Vagina (tissue), 2 donors: ENCODE measurements at regions not wholly inside any gene's neighbourhood (a gene's known extent, or its start where the extent isn't known, plus 50 kb on each side); places are given as distances from the start of the nearest gene placed in this dataset.

ENCODE experiments used
- POLR2A ChIP-seq, 2 donors: fragments of 450-650 bp; IDR thresholded peaks; one replicate each; pipeline ENCODE4 v1.6.1; 2017; ENCODE audit warnings: antibody characterized with exemption in 2 of 2, mild to moderate bottlenecking in 2 of 2, moderate library complexity in 2 of 2
- POLR2AphosphoS5 ChIP-seq, 2 donors: sonication (generic); formaldehyde crosslinking; IDR thresholded peaks; one replicate each; pipeline ENCODE4 v1.9.0; 2017; ENCODE audit warnings: antibody characterized with exemption in 2 of 2, mild to moderate bottlenecking in 2 of 2, low read depth in 1 of 2; ENCODE audit not compliant: insufficient read depth in 1 of 2
- TF ChIP-seq, protein P1 (sequence below), 3 experiments: fragments of 450-650 bp in 2 of 3; fragments of 200-600 bp in 1 of 3; sonication (generic) in 1 of 3; IDR thresholded peaks; one replicate each; pipeline ENCODE4 v1.5.1; 2017 to 2019; ENCODE audit warnings: antibody characterized with exemption in 3 of 3, mild to moderate bottlenecking in 2 of 3, moderate library complexity in 2 of 3

DNA sequence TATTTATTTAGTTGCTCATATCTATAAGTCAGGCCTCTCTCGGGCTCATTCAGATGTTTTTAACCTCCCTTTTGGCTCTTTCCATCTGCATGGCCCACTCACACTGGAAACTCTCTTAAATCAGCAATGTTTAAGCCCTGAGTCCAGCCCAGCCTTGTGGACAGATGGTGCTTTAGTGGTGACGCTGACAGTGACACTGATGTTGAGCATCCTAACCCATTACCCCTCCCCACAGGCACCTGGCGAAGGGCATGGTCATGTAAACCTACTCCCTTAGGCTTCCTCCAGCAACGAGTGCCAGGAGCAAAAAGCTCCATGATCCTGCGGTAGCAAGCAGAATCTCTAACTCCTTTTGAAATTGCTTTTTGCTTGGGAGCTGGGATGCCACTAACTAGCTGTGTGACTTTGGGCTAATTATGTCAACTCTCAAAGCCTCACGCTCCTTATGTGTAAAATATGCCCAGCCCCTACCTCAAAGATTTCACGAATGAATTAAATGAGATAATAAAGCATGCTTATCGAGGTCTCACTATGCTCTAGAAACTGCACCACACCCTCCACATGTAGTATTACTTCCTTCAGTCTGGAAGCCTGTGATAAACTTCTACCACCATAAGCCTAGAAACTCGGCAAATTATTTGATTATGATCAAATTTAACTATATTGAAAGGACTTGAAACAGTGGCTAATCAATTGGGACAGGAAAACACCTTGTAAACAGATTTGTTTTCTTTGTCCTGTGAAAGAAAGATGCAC, 569.4 kb downstream of the BCOR start:
- TF ChIP-seq, protein P1, sequence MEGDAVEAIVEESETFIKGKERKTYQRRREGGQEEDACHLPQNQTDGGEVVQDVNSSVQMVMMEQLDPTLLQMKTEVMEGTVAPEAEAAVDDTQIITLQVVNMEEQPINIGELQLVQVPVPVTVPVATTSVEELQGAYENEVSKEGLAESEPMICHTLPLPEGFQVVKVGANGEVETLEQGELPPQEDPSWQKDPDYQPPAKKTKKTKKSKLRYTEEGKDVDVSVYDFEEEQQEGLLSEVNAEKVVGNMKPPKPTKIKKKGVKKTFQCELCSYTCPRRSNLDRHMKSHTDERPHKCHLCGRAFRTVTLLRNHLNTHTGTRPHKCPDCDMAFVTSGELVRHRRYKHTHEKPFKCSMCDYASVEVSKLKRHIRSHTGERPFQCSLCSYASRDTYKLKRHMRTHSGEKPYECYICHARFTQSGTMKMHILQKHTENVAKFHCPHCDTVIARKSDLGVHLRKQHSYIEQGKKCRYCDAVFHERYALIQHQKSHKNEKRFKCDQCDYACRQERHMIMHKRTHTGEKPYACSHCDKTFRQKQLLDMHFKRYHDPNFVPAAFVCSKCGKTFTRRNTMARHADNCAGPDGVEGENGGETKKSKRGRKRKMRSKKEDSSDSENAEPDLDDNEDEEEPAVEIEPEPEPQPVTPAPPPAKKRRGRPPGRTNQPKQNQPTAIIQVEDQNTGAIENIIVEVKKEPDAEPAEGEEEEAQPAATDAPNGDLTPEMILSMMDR (IDR thresholded peaks at IDR 0.05): no peak
- TF ChIP-seq POLR2AphosphoS5 (IDR thresholded peaks at IDR 0.05; ENCODE audit: insufficient read depth in 1 of 2, low read depth in 1 of 2) (no peak), POLR2A (IDR thresholded peaks at IDR 0.05) (no peak)
